ENCODE measurements at regions not wholly inside any gene's neighbourhood (a gene's known extent, or its start where the extent isn't known, plus 50 kb on each side); places are given as distances from the start of the nearest gene placed in this dataset.

DNA sequence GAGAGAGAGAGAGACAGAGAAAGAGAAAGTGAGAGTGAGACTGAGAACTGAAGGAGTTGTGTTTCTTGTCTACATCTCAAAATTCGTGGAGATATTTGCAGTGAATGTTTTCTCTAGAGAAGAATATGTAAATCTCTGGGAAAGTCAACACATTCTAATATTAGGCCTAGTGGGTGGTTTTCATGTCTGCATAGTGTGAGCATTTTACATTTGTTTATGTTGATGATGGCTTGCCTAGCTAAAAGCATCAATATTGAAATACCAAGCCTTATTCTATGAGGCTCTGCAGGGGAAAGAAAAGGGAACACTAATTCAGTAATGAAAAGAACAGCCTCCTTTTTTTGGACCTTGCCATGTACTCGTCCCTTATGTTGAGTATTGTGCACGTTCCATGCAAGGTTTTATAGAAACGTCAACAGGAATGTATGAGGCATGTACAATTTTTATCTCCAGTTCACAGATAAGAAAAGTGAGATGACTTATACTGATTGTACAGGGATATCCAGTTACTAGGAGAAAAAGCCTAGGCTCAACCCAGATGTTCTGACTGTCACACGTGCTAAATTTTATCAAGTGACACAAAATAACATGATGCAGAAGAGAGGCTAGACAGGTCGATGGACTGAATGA lies 1288.9 kb upstream of the SLC10A2 start:
- TF ChIP-seq, protein P1, sequence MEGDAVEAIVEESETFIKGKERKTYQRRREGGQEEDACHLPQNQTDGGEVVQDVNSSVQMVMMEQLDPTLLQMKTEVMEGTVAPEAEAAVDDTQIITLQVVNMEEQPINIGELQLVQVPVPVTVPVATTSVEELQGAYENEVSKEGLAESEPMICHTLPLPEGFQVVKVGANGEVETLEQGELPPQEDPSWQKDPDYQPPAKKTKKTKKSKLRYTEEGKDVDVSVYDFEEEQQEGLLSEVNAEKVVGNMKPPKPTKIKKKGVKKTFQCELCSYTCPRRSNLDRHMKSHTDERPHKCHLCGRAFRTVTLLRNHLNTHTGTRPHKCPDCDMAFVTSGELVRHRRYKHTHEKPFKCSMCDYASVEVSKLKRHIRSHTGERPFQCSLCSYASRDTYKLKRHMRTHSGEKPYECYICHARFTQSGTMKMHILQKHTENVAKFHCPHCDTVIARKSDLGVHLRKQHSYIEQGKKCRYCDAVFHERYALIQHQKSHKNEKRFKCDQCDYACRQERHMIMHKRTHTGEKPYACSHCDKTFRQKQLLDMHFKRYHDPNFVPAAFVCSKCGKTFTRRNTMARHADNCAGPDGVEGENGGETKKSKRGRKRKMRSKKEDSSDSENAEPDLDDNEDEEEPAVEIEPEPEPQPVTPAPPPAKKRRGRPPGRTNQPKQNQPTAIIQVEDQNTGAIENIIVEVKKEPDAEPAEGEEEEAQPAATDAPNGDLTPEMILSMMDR (IDR thresholded peaks at IDR 0.05; ENCODE audit: control insufficient read depth, extremely low read depth, insufficient read depth), result no peak
- H3K4me3 ChIP-seq (ENCODE audit: low read depth, low read length), result no peak overlapping the region
- DNase-seq (ENCODE audit: low read depth), result no peak

GRCh38 chr13:104327211-104327610 lies 1261.0 kb upstream of the SLC10A2 start:
- no peak overlapping the region for H3K4me3 ChIP-seq (ENCODE audit: low read depth, low read length)
- no peak for DNase-seq (ENCODE audit: low read depth)
- TF ChIP-seq, protein P1 (IDR thresholded peaks at IDR 0.05; ENCODE audit: control insufficient read depth, extremely low read depth, insufficient read depth), result no peak

DNA sequence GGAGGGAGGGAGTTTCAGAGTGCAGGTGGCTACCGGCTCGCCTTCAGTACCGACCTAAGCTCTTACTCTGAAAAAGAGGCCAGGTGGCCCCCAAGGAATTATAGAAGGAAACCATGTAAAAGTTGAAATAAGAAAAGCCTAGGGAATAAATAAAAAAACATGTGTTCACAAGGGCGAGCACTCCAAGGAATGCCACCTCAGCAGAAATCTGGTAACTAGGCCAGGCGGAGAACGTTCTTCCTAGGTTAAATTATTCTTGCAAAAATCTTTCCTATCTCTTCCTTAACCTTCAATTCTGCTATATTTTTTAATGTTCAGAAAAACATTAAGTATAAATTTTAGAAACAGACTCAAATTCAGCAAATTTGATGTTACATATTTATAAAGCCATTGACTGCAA lies 1260.3 kb upstream of the SLC10A2 start:
- TF ChIP-seq, protein P1 (IDR thresholded peaks at IDR 0.05; ENCODE audit: control insufficient read depth, extremely low read depth, insufficient read depth), result no peak
- no peak for DNase-seq (ENCODE audit: low read depth)
- no peak overlapping the region for H3K4me3 ChIP-seq (ENCODE audit: low read depth, low read length)

DNA sequence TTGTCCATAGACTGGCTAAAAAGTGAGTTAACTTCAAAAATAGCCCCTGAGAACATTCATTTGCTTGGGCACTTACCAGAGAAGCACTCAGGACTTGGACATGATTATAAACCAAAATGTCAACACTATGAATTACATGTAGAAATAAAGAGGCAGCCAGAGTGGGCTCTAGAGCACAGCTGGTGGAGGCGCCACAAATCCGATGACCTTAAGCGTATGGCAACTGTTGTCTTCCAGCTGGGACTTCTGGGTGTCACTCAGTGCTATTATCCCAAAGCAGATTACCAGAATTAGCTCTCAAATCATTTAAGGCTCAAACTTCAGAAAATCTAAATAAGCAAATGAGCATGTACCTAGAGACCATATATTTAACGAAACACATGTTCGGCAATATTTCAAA lies 1255.5 kb upstream of the SLC10A2 start:
- H3K4me3 ChIP-seq (ENCODE audit: low read depth, low read length), result no peak overlapping the region
- no peak for DNase-seq (ENCODE audit: low read depth)
- TF ChIP-seq, protein P1 (IDR thresholded peaks at IDR 0.05; ENCODE audit: control insufficient read depth, extremely low read depth, insufficient read depth), result no peak

- TF ChIP-seq, protein P1 (IDR thresholded peaks at IDR 0.05; ENCODE audit: control insufficient read depth, extremely low read depth, insufficient read depth), result no peak
- no peak for DNase-seq (ENCODE audit: low read depth)
- no peak overlapping the region for H3K4me3 ChIP-seq (ENCODE audit: low read depth, low read length)
Observed at GRCh38 chr13:104320446-104320845, 1254.2 kb upstream of the SLC10A2 start.

DNA sequence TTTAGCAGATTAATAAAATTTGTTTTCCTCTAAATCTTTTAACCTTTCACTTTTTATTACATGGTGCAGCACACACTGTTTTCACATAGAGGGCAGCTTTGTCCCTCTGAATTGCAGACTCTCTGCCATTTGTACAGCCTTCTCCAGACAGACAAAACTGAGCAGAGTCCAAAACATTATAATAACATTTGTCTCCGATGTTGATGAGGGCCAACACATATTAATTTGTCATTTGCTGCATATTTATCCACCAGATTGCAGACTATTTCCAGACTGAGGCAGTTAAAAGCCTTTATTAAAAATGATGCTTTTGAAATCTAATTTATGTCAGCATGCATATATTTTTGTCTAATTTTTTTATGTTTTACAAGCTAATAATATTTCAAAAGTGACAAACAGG lies 1251.9 kb upstream of the SLC10A2 start:
- DNase-seq (ENCODE audit: low read depth), result peak; percentile 49
- TF ChIP-seq, protein P1 (IDR thresholded peaks at IDR 0.05; ENCODE audit: control insufficient read depth, extremely low read depth, insufficient read depth), result peak; percentile 61

DNA sequence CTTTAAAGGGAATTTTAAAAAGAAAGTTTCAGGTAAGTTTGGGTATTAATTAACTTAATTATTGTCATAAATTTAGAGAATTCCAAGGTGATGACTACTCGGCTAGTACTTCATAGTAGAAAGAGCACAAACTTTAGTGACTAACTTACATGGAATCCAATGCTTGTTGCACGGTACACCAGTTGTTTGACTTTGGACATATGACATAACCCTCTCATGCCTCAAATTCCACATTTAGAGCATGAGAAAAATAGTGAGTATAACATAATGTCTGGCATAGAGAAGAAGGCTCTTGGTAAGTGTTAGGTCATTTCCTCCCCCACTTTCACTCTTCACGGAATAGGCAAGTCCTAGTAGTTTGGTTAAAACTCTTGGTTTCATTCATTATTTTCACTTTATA lies 1249.4 kb upstream of the SLC10A2 start:
- H3K4me3 ChIP-seq (ENCODE audit: low read depth, low read length), result no peak overlapping the region
- TF ChIP-seq, protein P1 (IDR thresholded peaks at IDR 0.05; ENCODE audit: control insufficient read depth, extremely low read depth, insufficient read depth), result no peak
- DNase-seq (ENCODE audit: low read depth), result no peak

More for the DNA sequence above, 1251.9 kb upstream of the SLC10A2 start:
- no peak overlapping the region for H3K4me3 ChIP-seq (ENCODE audit: low read depth, low read length)

Data from LNCaP clone FGC (cell line).